Fibroblast of the aortic adventitia (primary cell): ENCODE measurements at regions not wholly inside any gene's neighbourhood (a gene's known extent, or its start where the extent isn't known, plus 50 kb on each side); places are given as distances from the start of the nearest gene placed in this dataset.
A peak's percentile ranks its signal among the peaks of the same experiment; 100 is the strongest.
"Not testable (repeated sequence)": the region's sequence is repeated elsewhere in the genome, so short reads cannot be mapped to it uniquely, and the experiment has no call there.

Experiments
- DNase-seq: peaks from one replicate; pipeline ENCODE4 v3.0.0-alpha.2; 2010; ENCODE audit warnings: low read depth
- H3K4me3 ChIP-seq: 2 replicates; pipeline ENCODE4 v1.5.1; 2011; ENCODE audit warnings: low read depth, mild to moderate bottlenecking, control low read depth, low read length, moderate library complexity
- TF ChIP-seq, protein P1 (sequence below): IDR thresholded peaks from 2 replicates; pipeline ENCODE4 v1.5.1; 2011; ENCODE audit warnings: mild to moderate bottlenecking, low read length, control low read depth, inconsistent platforms; ENCODE audit not compliant: insufficient read depth

DNA sequence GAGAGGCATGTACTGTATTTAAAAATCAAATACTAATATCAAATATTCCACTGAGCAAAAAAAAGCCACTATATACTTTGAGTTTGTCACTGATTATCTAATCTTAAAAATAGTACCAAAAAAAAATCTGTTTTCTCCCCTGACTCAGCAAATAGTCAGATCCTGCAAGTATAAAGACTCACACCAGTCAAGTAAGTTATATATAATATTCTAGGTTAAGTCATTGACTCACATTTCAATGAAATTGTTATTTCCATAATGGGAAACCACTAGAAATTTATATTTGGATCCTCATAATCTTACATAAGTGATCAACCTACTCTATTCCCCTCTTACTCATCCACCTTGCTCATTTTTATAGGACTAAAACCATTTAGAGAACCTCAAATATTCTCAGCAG is 447.2 kb upstream of the MEF2C start:
- DNase-seq = no peak
- no peak overlapping the region for H3K4me3 ChIP-seq
- TF ChIP-seq, protein P1, sequence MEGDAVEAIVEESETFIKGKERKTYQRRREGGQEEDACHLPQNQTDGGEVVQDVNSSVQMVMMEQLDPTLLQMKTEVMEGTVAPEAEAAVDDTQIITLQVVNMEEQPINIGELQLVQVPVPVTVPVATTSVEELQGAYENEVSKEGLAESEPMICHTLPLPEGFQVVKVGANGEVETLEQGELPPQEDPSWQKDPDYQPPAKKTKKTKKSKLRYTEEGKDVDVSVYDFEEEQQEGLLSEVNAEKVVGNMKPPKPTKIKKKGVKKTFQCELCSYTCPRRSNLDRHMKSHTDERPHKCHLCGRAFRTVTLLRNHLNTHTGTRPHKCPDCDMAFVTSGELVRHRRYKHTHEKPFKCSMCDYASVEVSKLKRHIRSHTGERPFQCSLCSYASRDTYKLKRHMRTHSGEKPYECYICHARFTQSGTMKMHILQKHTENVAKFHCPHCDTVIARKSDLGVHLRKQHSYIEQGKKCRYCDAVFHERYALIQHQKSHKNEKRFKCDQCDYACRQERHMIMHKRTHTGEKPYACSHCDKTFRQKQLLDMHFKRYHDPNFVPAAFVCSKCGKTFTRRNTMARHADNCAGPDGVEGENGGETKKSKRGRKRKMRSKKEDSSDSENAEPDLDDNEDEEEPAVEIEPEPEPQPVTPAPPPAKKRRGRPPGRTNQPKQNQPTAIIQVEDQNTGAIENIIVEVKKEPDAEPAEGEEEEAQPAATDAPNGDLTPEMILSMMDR = no peak

DNA sequence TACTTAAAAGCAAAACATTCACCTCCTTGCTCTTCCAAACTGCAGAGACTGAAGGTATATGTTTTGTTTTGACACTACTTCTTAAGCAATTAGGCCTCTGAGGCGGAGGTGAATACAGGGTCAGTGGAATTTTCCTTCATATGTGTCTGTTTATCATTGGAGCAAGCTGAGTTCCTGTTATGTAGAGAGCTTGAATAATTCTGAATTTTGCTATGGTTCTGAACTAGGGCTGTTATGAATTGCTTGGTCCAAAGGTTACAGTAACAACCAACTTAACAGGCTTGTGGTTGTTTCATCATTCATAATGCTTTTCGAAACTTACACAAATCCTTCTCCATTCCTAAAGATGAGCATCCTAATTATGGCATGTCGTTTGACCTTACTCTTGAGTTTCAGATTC is 444.6 kb upstream of the MEF2C start:
- TF ChIP-seq, protein P1 = no peak
- no peak for DNase-seq
- no peak overlapping the region for H3K4me3 ChIP-seq

DNA sequence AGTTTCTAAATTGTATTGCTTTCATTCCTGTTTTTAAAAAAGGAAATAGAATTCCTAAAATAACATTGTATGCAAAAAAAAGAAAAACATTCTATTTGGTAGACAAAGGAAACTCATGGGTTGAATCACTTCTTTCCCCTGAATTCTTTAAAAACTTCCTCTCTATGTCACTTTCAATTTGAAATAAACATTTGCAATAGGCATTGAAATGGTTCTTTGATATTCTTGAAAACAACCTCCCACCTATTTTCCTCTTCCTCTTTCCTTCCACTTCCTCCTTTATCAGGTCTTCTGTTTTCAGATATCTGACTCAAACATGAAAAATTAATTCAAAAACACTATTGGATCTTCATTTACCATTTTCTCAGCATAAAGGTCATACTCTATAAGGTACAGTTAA is 442.0 kb upstream of the MEF2C start:
- TF ChIP-seq, protein P1 = no peak
- DNase-seq = no peak
- H3K4me3 ChIP-seq = no peak overlapping the region

DNA sequence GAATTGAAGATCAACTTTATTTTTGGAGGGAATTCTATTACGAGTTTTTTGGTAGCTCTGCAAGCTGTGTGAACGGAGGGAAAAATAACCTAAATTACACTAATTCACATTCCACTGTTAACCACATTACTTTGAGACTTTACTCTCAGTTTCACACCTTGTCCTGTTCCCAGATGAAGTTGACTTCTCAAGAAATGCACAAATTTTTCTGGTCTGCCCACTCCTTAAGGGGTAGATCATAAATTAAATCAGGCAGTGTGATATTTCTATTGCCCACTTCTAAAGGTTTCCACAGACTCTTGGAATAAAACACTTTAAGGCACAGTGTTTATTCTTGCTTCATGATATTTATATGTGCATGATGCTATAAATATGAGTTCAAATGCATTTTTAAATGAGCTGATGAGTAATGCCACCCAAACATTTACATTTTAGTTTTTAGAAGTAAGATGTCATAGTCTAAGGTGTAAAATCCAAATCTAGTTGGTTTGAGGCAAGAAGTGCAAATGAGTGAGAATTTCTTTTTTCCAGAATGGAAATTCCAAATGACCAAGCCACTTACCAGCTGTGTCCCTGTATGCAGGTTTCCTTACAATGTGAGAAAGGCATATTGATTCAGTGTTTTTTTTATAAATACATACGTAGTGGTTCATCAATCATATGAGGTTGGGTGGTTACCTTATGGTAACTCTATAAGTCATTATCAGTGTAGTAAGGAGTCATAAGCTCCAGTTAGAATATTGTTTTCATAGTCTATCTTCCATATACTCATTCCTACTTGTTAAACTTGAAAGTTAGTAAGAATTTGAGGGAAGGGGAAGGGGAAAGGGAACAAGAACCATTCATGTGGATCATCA is 437.7 kb upstream of the MEF2C start:
- TF ChIP-seq, protein P1 = no peak
- H3K4me3 ChIP-seq = no peak overlapping the region
- no peak for DNase-seq

DNA sequence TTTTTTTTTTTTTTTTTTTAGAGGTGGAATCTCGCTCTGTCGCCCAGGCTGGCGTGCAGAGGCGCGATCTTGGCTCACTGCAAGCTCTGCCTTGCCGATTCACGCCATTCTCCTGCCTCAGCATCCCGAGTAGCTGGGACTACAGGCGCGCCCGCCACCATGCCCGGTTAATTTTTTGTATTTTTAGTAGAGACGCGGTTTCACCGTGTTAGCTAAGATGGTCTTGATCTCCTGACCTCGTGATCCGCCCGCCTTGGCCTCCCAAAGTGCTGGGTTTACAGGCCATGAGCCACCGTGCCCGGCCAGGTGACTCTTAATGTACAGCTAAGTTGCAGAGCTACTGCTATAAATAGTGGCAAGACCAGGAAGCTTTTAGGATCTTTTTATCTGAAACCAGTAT is 434.9 kb upstream of the MEF2C start:
- not testable (repeated sequence) for DNase-seq, H3K4me3 ChIP-seq

DNA sequence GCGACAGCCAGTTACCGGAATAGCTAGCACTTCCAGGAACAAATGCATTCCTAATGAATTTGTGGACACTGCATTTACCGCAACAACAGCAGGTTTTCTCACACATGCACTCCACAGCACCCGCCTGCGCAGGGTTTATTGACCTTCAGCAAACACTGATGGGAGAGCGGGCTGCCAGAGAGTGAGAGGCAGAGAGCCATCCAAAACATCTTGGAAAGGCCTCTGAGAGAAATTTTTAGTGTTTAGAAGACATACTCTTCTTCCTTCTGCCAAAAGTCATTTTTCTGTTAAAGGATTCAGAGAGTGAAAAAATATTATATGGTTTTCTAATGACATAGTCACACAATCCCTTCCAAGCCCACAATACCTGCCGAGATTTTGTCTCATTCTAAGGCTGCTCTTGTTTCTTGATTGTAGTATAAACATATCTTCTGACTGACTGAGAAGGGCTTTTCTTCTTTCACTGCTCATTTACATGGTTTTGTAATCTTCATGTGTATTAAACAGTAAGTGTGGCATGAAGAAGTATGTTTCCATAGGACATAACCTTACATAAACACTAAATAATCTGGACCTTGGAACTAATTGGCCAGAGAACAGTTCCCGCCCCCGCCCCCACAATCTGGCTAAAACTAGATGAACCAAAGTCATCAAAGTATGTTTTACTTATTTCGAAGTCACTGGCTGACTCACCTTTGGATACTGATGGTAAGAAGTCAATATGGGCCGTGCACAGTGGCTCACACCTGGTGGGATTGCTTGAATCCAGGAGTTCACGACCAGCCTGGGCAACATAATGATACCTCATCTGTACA is 432.5 kb upstream of the MEF2C start:
- TF ChIP-seq, protein P1 = no peak
- peak; percentile 78 for DNase-seq
- no peak overlapping the region for H3K4me3 ChIP-seq
